ENCODE measurements at regions not wholly inside any gene's neighbourhood (a gene's known extent, or its start where the extent isn't known, plus 50 kb on each side); places are given as distances from the start of the nearest gene placed in this dataset.

GRCh38 chr4:187887906-187888305 is 107.7 kb upstream of the ZFP42 start:
- TF ChIP-seq CTCF (IDR thresholded peaks at IDR 0.05) (no peak), POLR2AphosphoS5 (IDR thresholded peaks at IDR 0.05) (no peak), EP300 (IDR thresholded peaks at IDR 0.05) (no peak), POLR2A (IDR thresholded peaks at IDR 0.05) (no peak)
- Histone ChIP-seq H3K36me3 (no peaks in the 10 kb centered on the region), H3K27me3 (no peaks in the 10 kb centered on the region), H3K9me3 (no peaks in the 10 kb centered on the region), H3K27ac (no peak overlapping the region), H3K4me1 (no peaks in the 10 kb centered on the region), H3K4me3 (no peak overlapping the region)
- no peak for DNase-seq (ENCODE audit: low spot score in 2 of 2)
- 30% methylated on average over 2 of the region's 2 CpGs for WGBS

- Histone ChIP-seq H3K27ac (no peak overlapping the region), H3K36me3 (no peaks in the 10 kb centered on the region), H3K27me3 (no peaks in the 10 kb centered on the region), H3K4me3 (no peak overlapping the region), H3K9me3 (no peaks in the 10 kb centered on the region), H3K4me1 (no peaks in the 10 kb centered on the region)
- TF ChIP-seq EP300 (IDR thresholded peaks at IDR 0.05) (no peak), CTCF (IDR thresholded peaks at IDR 0.05) (no peak), POLR2AphosphoS5 (IDR thresholded peaks at IDR 0.05) (no peak), POLR2A (IDR thresholded peaks at IDR 0.05) (no peak)
- 96% methylated on average over 6 of the region's 6 CpGs for WGBS
- DNase-seq (ENCODE audit: low spot score in 2 of 2) = no peak
Observed at GRCh38 chr4:187889651-187890050, 105.9 kb upstream of the ZFP42 start.

- 88% methylated on average over 5 of the region's 5 CpGs for WGBS
- no peaks in the 10 kb centered on the region for H3K4me1 ChIP-seq
- H3K27ac ChIP-seq = no peak overlapping the region
- DNase-seq (ENCODE audit: low spot score in 2 of 2) = no peak
- TF ChIP-seq POLR2AphosphoS5 (IDR thresholded peaks at IDR 0.05) = no peak
- TF ChIP-seq POLR2A (IDR thresholded peaks at IDR 0.05) = no peak
- TF ChIP-seq CTCF (IDR thresholded peaks at IDR 0.05) = no peak
- TF ChIP-seq EP300 (IDR thresholded peaks at IDR 0.05) = no peak
- no peaks in the 10 kb centered on the region for H3K27me3 ChIP-seq
- no peaks in the 10 kb centered on the region for H3K36me3 ChIP-seq
- H3K4me3 ChIP-seq = no peak overlapping the region
- H3K9me3 ChIP-seq = no peaks in the 10 kb centered on the region
Observed at GRCh38 chr4:187893418-187893817, 102.2 kb upstream of the ZFP42 start.

- H3K27me3 ChIP-seq = no peaks in the 10 kb centered on the region
- TF ChIP-seq POLR2A (IDR thresholded peaks at IDR 0.05) (no peak), POLR2AphosphoS5 (IDR thresholded peaks at IDR 0.05) (no peak), EP300 (IDR thresholded peaks at IDR 0.05) (no peak), CTCF (IDR thresholded peaks at IDR 0.05) (no peak)
- H3K36me3 ChIP-seq = no peaks in the 10 kb centered on the region
- H3K4me1 ChIP-seq = no peaks in the 10 kb centered on the region
- WGBS = 87% methylated on average over 5 of the region's 5 CpGs
- H3K4me3 ChIP-seq = no peak overlapping the region
- no peak for DNase-seq (ENCODE audit: low spot score in 2 of 2)
- no peak overlapping the region for H3K27ac ChIP-seq
- H3K9me3 ChIP-seq = no peaks in the 10 kb centered on the region
Observed at GRCh38 chr4:187903106-187903505, 92.5 kb upstream of the ZFP42 start.

GRCh38 chr4:187903700-187904099 is 91.9 kb upstream of the ZFP42 start:
- Histone ChIP-seq H3K27ac (no peak overlapping the region), H3K27me3 (no peaks in the 10 kb centered on the region), H3K4me1 (no peaks in the 10 kb centered on the region), H3K36me3 (no peaks in the 10 kb centered on the region), H3K9me3 (no peaks in the 10 kb centered on the region), H3K4me3 (no peak overlapping the region)
- WGBS = 25% methylated on average over 1 of the region's 1 CpG
- no peak for DNase-seq (ENCODE audit: low spot score in 2 of 2)
- TF ChIP-seq CTCF (IDR thresholded peaks at IDR 0.05) = no peak
- no peak for TF ChIP-seq POLR2A (IDR thresholded peaks at IDR 0.05)
- no peak for TF ChIP-seq EP300 (IDR thresholded peaks at IDR 0.05)
- no peak for TF ChIP-seq POLR2AphosphoS5 (IDR thresholded peaks at IDR 0.05)
